Suprapubic skin (tissue), 3 donors: ENCODE measurements at regions not wholly inside any gene's neighbourhood (a gene's known extent, or its start where the extent isn't known, plus 50 kb on each side); places are given as distances from the start of the nearest gene placed in this dataset.

Experiments
- EP300 ChIP-seq: sonication (generic); formaldehyde crosslinking; IDR thresholded peaks from one replicate; pipeline ENCODE4 v1.6.1; 2017; ENCODE audit warnings: antibody characterized with exemption
- TF ChIP-seq, protein P1 (sequence below), 2 donors: fragments of 200-600 bp in 1 of 2; fragments of 450-650 bp in 1 of 2; sonication (generic) in 1 of 2; IDR thresholded peaks; one replicate each; pipeline ENCODE4 v1.5.1; 2016 to 2019; ENCODE audit warnings: antibody characterized with exemption in 2 of 2, mild to moderate bottlenecking in 1 of 2, moderate library complexity in 1 of 2

DNA sequence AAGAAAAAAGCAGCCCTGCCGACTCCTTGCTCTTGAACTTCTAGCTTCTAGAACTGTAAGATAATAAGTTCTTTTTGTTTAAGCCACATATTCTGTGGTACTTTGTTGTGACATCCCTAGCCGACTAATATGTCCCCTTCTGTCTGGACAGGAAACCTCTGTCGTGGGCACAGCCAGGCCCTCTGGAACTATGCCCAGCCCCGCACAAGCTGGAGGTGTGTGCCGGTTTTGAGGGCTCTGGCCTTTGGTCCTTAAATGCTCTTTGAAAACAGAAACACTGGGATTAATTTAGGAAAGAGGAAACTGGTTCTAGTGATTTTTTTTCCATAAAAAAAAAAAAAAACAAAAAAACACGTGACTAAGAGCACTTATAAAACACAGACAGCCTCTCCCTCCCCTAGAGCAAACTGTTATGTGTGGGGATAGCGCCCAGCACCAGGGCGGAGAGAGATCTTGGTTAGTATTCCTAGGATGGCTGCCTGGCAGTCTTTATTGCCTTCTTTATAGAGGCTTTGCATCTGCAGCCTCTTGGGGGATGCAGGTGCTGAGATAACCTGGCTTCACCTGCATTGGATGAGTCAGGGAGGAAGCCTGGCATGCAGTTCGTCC is 244.3 kb downstream of the NFATC2 start:
- TF ChIP-seq EP300, result no peak
- TF ChIP-seq, protein P1, sequence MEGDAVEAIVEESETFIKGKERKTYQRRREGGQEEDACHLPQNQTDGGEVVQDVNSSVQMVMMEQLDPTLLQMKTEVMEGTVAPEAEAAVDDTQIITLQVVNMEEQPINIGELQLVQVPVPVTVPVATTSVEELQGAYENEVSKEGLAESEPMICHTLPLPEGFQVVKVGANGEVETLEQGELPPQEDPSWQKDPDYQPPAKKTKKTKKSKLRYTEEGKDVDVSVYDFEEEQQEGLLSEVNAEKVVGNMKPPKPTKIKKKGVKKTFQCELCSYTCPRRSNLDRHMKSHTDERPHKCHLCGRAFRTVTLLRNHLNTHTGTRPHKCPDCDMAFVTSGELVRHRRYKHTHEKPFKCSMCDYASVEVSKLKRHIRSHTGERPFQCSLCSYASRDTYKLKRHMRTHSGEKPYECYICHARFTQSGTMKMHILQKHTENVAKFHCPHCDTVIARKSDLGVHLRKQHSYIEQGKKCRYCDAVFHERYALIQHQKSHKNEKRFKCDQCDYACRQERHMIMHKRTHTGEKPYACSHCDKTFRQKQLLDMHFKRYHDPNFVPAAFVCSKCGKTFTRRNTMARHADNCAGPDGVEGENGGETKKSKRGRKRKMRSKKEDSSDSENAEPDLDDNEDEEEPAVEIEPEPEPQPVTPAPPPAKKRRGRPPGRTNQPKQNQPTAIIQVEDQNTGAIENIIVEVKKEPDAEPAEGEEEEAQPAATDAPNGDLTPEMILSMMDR (IDR thresholded peaks at IDR 0.05), result no peak
